Testis (tissue), 2 donors: ENCODE measurements at regions not wholly inside any gene's neighbourhood (a gene's known extent, or its start where the extent isn't known, plus 50 kb on each side); places are given as distances from the start of the nearest gene placed in this dataset.

Experiments used
- DNase-seq: peaks from one replicate; pipeline ENCODE4 v3.0.0-alpha.2; 2019
- H3K27ac ChIP-seq, 2 donors: fragments of 200-600 bp; sonication (generic); one replicate each; pipeline ENCODE4 v1.5.1; 2019
- H3K27me3 ChIP-seq: fragments of 200-600 bp; sonication (generic); one replicate; pipeline ENCODE4 v1.5.1; 2019
- H3K36me3 ChIP-seq: fragments of 200-600 bp; sonication (generic); one replicate; pipeline ENCODE4 v1.5.1; 2017; ENCODE audit warnings: low read depth; ENCODE audit errors: missing control alignments
- H3K4me1 ChIP-seq: fragments of 200-600 bp; sonication (generic); one replicate; pipeline ENCODE4 v1.5.1; 2019
- H3K4me3 ChIP-seq, 2 donors: fragments of 200-600 bp; sonication (generic); one replicate each; pipeline ENCODE4 v1.5.1; 2017 to 2019
- H3K9me3 ChIP-seq: fragments of 200-600 bp; sonication (generic); one replicate; pipeline ENCODE4 v1.5.1; 2017
- POLR2A ChIP-seq: fragments of 450-650 bp; IDR thresholded peaks from one replicate; pipeline ENCODE4 v1.6.1; 2017; ENCODE audit warnings: antibody characterized with exemption, mild to moderate bottlenecking, moderate library complexity
- WGBS, 2 donors: methylation state at CpG; one replicate each; pipeline ENCODE4 v1.1.5; 2018; 5-methylcytosine and 5-hydroxymethylcytosine counted together
- intact Hi-C: fragments of 100-400 bp; cut with DNase I; formaldehyde crosslinking; loops from one replicate; pipeline ENCODE4 v1.15.1; 2023; ENCODE audit warnings: low total_unique reads
- TF ChIP-seq, protein P1 (sequence below), 3 experiments: fragments of 450-650 bp in 2 of 3; fragments of 200-600 bp in 1 of 3; sonication (generic) in 1 of 3; IDR thresholded peaks; one replicate each; pipeline ENCODE4 v1.5.1; 2016 to 2019; ENCODE audit warnings: antibody characterized with exemption in 3 of 3, mild to moderate bottlenecking in 2 of 3, moderate library complexity in 1 of 3

DNA sequence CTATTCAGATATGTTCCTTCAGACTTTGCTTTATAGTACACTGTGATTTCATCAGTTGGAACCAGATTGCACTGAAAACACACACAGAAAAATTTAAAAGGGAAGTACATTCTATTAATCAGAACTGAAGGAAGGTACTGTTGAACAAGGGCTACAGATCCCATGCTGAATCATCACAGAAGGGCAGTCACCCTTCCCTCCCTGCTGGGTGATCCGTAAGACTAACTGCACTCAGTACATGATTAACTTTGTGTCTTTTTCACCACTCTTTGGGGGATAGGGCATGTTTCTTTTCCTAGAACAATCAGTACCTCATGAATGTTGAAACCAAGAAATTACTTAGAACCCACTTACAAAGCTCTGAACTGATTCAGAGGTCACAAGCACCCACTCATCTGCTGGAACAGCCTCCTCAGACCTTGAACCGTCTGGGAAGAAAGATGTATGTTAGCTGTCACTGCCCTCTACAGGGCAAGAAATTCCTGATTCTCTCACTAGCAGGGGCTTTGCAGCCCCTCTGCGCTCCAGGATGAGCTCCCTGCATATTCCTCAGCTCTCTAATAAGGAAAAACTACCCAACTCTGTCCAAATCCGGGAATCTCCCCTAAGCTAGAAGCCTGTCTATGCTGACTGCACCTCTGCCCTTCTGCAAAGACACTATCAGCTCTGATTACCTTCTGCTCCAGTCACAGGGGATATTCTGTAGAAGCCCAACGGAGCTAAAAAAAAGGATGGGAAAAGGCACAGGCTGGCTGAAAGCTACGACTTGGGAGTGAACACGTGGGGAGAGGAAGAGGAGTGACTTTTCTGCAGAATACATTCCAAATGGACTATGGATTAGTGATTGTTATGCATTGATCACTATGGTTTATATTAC lies 51.0 kb downstream of the IARS1 start:
- Histone ChIP-seq H3K4me3 (no peak overlapping the region), H3K9me3 (no peaks in the 10 kb centered on the region), H3K27ac (peak overlapping the region in 1 of 2 donors; percentile 63), H3K27me3 (no peaks in the 10 kb centered on the region), H3K4me1 (peaks cover 5% of the 10 kb centered on the region), H3K36me3 (no peaks in the 10 kb centered on the region)
- intact Hi-C loops, result loop anchor here (5.0 kb wide), 1 partner anchor 105 kb away; no protein-coding TSS in a partner anchor
- TF ChIP-seq, protein P1, sequence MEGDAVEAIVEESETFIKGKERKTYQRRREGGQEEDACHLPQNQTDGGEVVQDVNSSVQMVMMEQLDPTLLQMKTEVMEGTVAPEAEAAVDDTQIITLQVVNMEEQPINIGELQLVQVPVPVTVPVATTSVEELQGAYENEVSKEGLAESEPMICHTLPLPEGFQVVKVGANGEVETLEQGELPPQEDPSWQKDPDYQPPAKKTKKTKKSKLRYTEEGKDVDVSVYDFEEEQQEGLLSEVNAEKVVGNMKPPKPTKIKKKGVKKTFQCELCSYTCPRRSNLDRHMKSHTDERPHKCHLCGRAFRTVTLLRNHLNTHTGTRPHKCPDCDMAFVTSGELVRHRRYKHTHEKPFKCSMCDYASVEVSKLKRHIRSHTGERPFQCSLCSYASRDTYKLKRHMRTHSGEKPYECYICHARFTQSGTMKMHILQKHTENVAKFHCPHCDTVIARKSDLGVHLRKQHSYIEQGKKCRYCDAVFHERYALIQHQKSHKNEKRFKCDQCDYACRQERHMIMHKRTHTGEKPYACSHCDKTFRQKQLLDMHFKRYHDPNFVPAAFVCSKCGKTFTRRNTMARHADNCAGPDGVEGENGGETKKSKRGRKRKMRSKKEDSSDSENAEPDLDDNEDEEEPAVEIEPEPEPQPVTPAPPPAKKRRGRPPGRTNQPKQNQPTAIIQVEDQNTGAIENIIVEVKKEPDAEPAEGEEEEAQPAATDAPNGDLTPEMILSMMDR (IDR thresholded peaks at IDR 0.05), result peak; percentile 19 to 44 (median 41)
- no peak for TF ChIP-seq POLR2A
- DNase-seq, result peak; percentile 48
- WGBS, 2 donors, result 26 to 63% methylated on average over 7 of the region's 7 CpGs

- 90 to 91% methylated on average over 3 of the region's 3 CpGs for WGBS, 2 donors
- DNase-seq, result no peak
- TF ChIP-seq, protein P1 (IDR thresholded peaks at IDR 0.05), result no peak
- no peak for TF ChIP-seq POLR2A
- H3K4me1 ChIP-seq, result no peaks in the 10 kb centered on the region
- no peaks in the 10 kb centered on the region for H3K9me3 ChIP-seq
- H3K27ac ChIP-seq, result no peak overlapping the region
- H3K36me3 ChIP-seq, result no peaks in the 10 kb centered on the region
- no peak overlapping the region for H3K4me3 ChIP-seq
- intact Hi-C loops, result no loop called here
- H3K27me3 ChIP-seq, result no peaks in the 10 kb centered on the region
Measured at GRCh38 chr9:92236915-92237314, 56.6 kb downstream of the IARS1 start.

DNA sequence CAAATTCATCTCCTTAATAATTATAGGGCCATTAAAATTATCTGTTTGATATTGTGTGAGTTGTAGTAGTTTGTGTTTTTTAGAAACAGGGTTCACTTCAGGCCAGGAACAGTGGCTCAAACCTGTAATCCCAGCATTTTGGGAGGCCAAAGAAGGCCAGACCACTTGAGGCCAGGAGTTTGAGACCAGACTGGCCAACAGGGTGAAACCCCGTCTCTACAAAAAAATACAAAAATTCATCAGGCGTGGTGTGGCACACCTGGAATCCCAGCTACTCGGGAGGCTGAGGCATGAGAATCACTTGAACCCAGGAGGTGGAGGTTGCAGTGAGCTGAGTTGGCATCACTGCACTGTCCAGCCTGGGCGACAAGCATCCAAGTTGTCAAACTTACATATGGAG lies 57.0 kb downstream of the IARS1 start:
- intact Hi-C loops, result no loop called here
- no peak for DNase-seq
- H3K4me3 ChIP-seq, result no peak overlapping the region
- H3K9me3 ChIP-seq, result no peaks in the 10 kb centered on the region
- no peak overlapping the region for H3K27ac ChIP-seq
- WGBS, 2 donors, result 98 to 99% methylated on average over 4 of the region's 4 CpGs
- TF ChIP-seq, protein P1 (IDR thresholded peaks at IDR 0.05), result no peak
- TF ChIP-seq POLR2A, result no peak
- no peaks in the 10 kb centered on the region for H3K27me3 ChIP-seq
- H3K4me1 ChIP-seq, result no peaks in the 10 kb centered on the region
- H3K36me3 ChIP-seq, result no peaks in the 10 kb centered on the region

DNA sequence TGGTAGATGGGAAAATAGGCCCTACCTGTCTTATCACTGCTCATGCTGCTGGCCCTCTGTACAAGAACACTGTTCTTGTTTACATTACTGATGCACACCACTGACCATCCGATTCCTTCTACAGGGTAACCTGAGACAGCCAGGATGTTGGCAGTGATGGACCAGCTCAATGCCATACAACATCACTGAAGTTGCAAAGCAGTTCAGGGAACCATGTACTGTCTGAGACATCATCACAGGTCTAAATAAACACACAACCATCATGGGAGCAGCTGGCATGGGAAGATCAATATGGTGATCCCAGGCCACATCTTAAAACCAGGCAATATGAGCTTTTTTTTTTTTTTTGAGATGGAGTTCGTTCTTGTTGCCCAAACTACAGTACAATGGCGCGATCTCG lies 59.0 kb downstream of the IARS1 start:
- intact Hi-C loops, result no loop called here
- DNase-seq, result no peak
- Histone ChIP-seq H3K4me1 (no peaks in the 10 kb centered on the region), H3K36me3 (no peaks in the 10 kb centered on the region), H3K27me3 (no peaks in the 10 kb centered on the region), H3K4me3 (no peak overlapping the region), H3K9me3 (no peaks in the 10 kb centered on the region), H3K27ac (no peak overlapping the region)
- no peak for TF ChIP-seq POLR2A
- TF ChIP-seq, protein P1 (IDR thresholded peaks at IDR 0.05), result no peak
- WGBS, 2 donors, result 93 to 95% methylated on average over 5 of the region's 5 CpGs

- TF ChIP-seq, protein P1 (IDR thresholded peaks at IDR 0.05), result no peak
- TF ChIP-seq POLR2A, result no peak
- Histone ChIP-seq H3K9me3 (no peaks in the 10 kb centered on the region), H3K4me3 (no peak overlapping the region), H3K4me1 (no peaks in the 10 kb centered on the region), H3K27ac (no peak overlapping the region), H3K36me3 (no peaks in the 10 kb centered on the region), H3K27me3 (no peaks in the 10 kb centered on the region)
- 71 to 91% methylated on average over 1 of the region's 1 CpG for WGBS, 2 donors
- DNase-seq, result no peak
- intact Hi-C loops, result no loop called here
Measured at GRCh38 chr9:92232190-92232589, 61.3 kb downstream of the IARS1 start.
